ENCODE measurements at regions not wholly inside any gene's neighbourhood (a gene's known extent, or its start where the extent isn't known, plus 50 kb on each side); places are given as distances from the start of the nearest gene placed in this dataset.

DNA sequence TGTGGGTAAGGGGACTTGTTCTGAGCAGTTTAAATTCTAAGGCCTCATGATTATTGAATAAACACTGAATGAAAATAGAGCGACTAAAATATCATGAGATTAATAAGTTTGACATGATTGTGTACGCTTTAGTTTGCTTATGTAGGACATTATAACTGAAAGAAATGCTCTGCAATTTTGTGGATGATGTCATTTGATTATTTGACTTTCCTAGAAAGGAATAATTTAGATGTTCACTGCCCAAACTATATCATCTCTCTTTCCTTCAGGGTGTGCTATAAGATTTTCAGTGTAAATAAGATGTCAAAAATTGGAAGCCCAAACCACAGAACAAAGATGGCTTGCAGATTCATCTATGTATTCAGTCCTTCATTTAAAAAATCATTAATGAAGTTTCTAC lies 115.7 kb upstream of the MTAP start:
- ATAC-seq (ENCODE audit: low read depth in 2 of 2) = no peak
- Mint-ChIP-seq H3K4me3 (no peak overlapping the region), H3K27me3 (peaks cover 3 to 5% (median 3%) of the 10 kb centered on the region in 3 donors), H3K36me3 (no peaks in the 10 kb centered on the region), H3K4me1 (no peaks in the 10 kb centered on the region), H3K27ac (no peak overlapping the region), H3K9me3 (no peaks in the 10 kb centered on the region)
- no peak for DNase-seq

- Mint-ChIP-seq H3K4me1 (no peaks in the 10 kb centered on the region), H3K27ac (no peak overlapping the region), H3K4me3 (no peak overlapping the region), H3K36me3 (no peaks in the 10 kb centered on the region), H3K27me3 (peaks cover 8 to 11% (median 9%) of the 10 kb centered on the region in 3 donors), H3K9me3 (no peaks in the 10 kb centered on the region)
- DNase-seq (no peak), ATAC-seq (ENCODE audit: low read depth in 2 of 2) (no peak)
Observed at GRCh38 chr9:21687351-21687750, 115.1 kb upstream of the MTAP start.

- Mint-ChIP-seq H3K27ac (no peak overlapping the region), H3K27me3 (peaks cover 12 to 14% (median 12%) of the 10 kb centered on the region in 3 donors), H3K4me3 (no peak overlapping the region), H3K36me3 (no peaks in the 10 kb centered on the region), H3K9me3 (no peaks in the 10 kb centered on the region), H3K4me1 (no peaks in the 10 kb centered on the region)
- DNase-seq (no peak), ATAC-seq (ENCODE audit: low read depth in 2 of 2) (no peak)
Observed at GRCh38 chr9:21688108-21689102, 114.0 kb upstream of the MTAP start.

GRCh38 chr9:21689854-21690253 lies 112.6 kb upstream of the MTAP start:
- H3K27ac Mint-ChIP-seq = no peak overlapping the region
- DNase-seq (no peak), ATAC-seq (ENCODE audit: low read depth in 2 of 2) (no peak)
- H3K9me3 Mint-ChIP-seq = no peaks in the 10 kb centered on the region
- no peaks in the 10 kb centered on the region for H3K36me3 Mint-ChIP-seq
- no peak overlapping the region for H3K4me3 Mint-ChIP-seq
- H3K27me3 Mint-ChIP-seq = peaks cover 12 to 14% (median 12%) of the 10 kb centered on the region in 3 donors
- H3K4me1 Mint-ChIP-seq = no peaks in the 10 kb centered on the region

GRCh38 chr9:21690561-21690960 lies 111.9 kb upstream of the MTAP start:
- peaks cover 12 to 14% (median 12%) of the 10 kb centered on the region in 3 donors for H3K27me3 Mint-ChIP-seq
- peaks cover 0 to 5% (median 0%) of the 10 kb centered on the region in 7 donors for H3K9me3 Mint-ChIP-seq
- no peaks in the 10 kb centered on the region for H3K36me3 Mint-ChIP-seq
- no peak overlapping the region for H3K27ac Mint-ChIP-seq
- DNase-seq (no peak), ATAC-seq (ENCODE audit: low read depth in 2 of 2) (no peak)
- H3K4me3 Mint-ChIP-seq = no peak overlapping the region
- no peaks in the 10 kb centered on the region for H3K4me1 Mint-ChIP-seq

DNA sequence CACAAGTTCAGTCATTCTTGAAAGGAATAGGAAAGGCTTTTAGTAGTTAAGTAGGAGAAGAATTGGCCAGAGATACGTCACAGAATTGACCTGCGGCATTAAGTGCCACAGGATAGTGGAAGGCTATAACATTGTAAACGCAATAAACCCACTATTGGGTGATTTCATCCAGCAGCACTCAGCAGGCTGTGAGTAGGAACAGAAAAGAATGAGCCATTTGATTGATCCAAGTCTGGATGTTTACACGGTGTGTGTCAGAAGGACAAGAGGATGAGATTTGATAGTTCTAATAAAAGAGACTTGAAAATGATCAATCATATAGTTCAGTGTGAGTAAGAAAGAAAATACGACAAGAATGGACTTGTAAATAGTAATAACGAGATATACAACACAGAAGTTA lies 110.0 kb upstream of the MTAP start:
- H3K4me1 Mint-ChIP-seq = no peaks in the 10 kb centered on the region
- H3K27me3 Mint-ChIP-seq = peaks cover 9 to 14% (median 12%) of the 10 kb centered on the region in 3 donors
- H3K27ac Mint-ChIP-seq = no peak overlapping the region
- peaks cover 0 to 8% (median 1%) of the 10 kb centered on the region in 7 donors for H3K9me3 Mint-ChIP-seq
- ATAC-seq (ENCODE audit: low read depth in 2 of 2) = no peak
- no peak for DNase-seq
- no peaks in the 10 kb centered on the region for H3K36me3 Mint-ChIP-seq
- H3K4me3 Mint-ChIP-seq = no peak overlapping the region

GRCh38 chr9:21694424-21694823 lies 108.0 kb upstream of the MTAP start:
- peaks cover 9 to 19% (median 12%) of the 10 kb centered on the region in 3 donors for H3K27me3 Mint-ChIP-seq
- H3K4me1 Mint-ChIP-seq = no peaks in the 10 kb centered on the region
- peaks cover 0 to 8% (median 1%) of the 10 kb centered on the region in 7 donors for H3K9me3 Mint-ChIP-seq
- DNase-seq (no peak), ATAC-seq (ENCODE audit: low read depth in 2 of 2) (no peak)
- no peaks in the 10 kb centered on the region for H3K36me3 Mint-ChIP-seq
- H3K4me3 Mint-ChIP-seq = no peak overlapping the region
- H3K27ac Mint-ChIP-seq = no peak overlapping the region

DNA sequence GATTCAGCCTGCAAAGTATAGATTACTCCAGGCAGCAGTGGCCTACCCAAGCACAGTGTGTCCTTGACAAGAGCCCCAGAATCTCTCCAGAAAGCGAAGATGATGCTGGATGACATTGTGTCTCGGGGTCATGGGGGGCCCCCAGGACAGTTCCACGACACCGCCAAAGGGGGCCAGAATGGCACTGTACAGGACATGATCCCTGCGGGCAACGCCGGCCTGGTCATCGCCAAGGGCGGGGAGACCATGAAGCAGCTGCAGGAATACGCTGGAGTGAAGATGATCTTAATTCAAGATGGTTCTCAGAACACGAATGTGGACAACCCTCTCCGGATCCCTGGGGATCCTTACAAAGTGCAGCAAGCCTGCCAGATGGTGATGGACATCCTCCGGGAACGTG lies 107.0 kb upstream of the MTAP start:
- Mint-ChIP-seq H3K36me3 (no peaks in the 10 kb centered on the region), H3K27me3 (peaks cover 9 to 19% (median 12%) of the 10 kb centered on the region in 3 donors), H3K4me3 (no peak overlapping the region), H3K9me3 (peaks cover 0 to 8% (median 1%) of the 10 kb centered on the region in 7 donors), H3K4me1 (no peaks in the 10 kb centered on the region), H3K27ac (no peak overlapping the region)
- DNase-seq = no peak
- no peak for ATAC-seq (ENCODE audit: low read depth in 2 of 2)

- Mint-ChIP-seq H3K27me3 (peaks cover 9 to 19% (median 12%) of the 10 kb centered on the region in 3 donors), H3K4me3 (no peak overlapping the region), H3K36me3 (no peaks in the 10 kb centered on the region), H3K4me1 (no peaks in the 10 kb centered on the region), H3K27ac (no peak overlapping the region), H3K9me3 (peaks cover 0 to 8% (median 1%) of the 10 kb centered on the region in 7 donors)
- ATAC-seq (ENCODE audit: low read depth in 2 of 2) (no peak), DNase-seq (no peak)
Observed at GRCh38 chr9:21695874-21696341, 106.5 kb upstream of the MTAP start.

DNA sequence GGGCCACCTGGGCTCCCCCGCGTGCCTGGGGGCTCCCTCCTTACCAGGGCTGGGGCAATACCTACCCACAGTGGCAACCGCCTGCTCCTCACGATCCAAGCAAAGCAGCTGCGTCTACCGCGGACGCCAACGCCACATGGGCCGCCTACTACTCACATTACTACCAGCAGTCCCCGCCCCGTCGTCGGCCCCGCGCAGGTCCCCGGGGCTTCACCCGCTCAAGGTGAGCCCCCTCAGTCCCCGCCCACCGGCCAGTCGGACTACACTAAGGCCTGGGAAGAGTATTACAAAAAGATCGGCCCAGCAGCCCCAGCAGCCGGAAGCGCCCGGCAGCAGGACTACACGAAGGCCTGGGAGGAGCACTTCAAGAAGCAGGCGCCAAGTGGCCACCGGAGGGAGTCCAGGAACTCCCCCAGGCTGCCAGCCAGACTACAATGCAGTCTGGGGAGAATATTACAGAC lies 106.0 kb upstream of the MTAP start:
- ATAC-seq (ENCODE audit: low read depth in 2 of 2) = no peak
- Mint-ChIP-seq H3K9me3 (peaks cover 0 to 8% (median 1%) of the 10 kb centered on the region in 7 donors), H3K27ac (no peak overlapping the region), H3K36me3 (no peaks in the 10 kb centered on the region), H3K27me3 (peaks cover 9 to 17% (median 12%) of the 10 kb centered on the region in 3 donors), H3K4me3 (no peak overlapping the region), H3K4me1 (no peaks in the 10 kb centered on the region)
- no peak for DNase-seq

DNA sequence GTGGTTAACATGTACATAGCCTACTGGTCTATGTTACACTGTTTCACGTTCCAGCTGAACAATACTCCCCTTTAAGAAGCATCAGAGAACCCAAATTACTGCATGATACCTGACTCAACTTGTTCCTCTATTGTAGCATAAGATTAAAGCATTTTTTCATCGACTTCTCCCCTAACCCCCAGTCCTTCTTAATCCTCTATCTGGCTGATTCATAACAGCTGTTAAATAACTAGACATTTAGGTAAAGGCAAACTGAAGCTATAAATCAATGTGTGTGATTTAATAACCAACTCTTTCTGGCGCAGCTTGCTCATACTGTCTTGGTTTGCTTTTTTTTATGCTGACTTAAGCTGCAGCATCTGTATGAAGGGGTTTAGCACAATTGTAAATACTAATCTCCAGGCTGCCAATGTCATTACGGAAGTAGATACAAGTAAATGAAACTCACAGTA lies 94.2 kb upstream of the MTAP start:
- Mint-ChIP-seq H3K36me3 (no peaks in the 10 kb centered on the region), H3K4me3 (no peak overlapping the region), H3K27ac (no peak overlapping the region), H3K9me3 (peaks cover 0 to 3% (median 0%) of the 10 kb centered on the region in 7 donors), H3K4me1 (no peaks in the 10 kb centered on the region), H3K27me3 (peaks cover 17 to 41% (median 25%) of the 10 kb centered on the region in 3 donors)
- DNase-seq = no peak
- ATAC-seq (ENCODE audit: low read depth in 2 of 2) = no peak

GRCh38 chr9:21708856-21709255 lies 93.6 kb upstream of the MTAP start:
- peaks cover 17 to 41% (median 25%) of the 10 kb centered on the region in 3 donors for H3K27me3 Mint-ChIP-seq
- peak overlapping the region in 1 of 6 donors; percentile 62 for H3K27ac Mint-ChIP-seq
- H3K4me1 Mint-ChIP-seq = no peaks in the 10 kb centered on the region
- H3K36me3 Mint-ChIP-seq = no peaks in the 10 kb centered on the region
- ATAC-seq (ENCODE audit: low read depth in 2 of 2) (no peak), DNase-seq (no peak)
- no peak overlapping the region for H3K4me3 Mint-ChIP-seq
- peaks cover 0 to 3% (median 0%) of the 10 kb centered on the region in 7 donors for H3K9me3 Mint-ChIP-seq

DNA sequence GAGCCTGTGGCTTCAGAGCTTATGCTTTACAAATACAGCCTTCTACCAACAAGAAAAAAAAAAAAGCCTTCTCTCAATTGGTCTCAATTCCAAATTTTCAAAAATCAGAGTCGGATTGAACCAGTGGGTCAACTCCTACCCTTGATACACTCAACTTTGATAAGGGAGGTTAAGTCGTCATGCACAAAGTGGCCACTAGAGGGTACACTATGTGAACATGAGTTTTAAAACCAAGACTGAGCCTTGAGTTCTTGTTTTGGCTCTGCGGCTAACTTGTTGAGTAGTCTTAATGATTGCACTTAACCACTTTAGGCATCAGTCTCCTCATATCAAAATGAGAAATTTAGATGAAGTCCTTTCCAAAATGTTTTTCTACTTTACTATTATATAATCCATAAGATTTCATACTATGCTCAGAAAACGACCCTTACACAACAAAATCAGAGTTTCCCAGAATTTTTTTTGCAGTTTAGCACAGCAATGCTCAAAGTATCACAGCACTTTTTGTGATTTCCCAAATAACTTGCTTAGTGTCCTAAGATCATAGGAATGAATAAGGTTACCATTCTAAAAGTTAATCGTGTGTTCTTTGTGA lies 92.9 kb upstream of the MTAP start:
- ATAC-seq (ENCODE audit: low read depth in 2 of 2) (peak; percentile 32 to 41), DNase-seq (peak; percentile 25)
- H3K27ac Mint-ChIP-seq = peak overlapping the region in 1 of 6 donors; percentile 62
- H3K27me3 Mint-ChIP-seq = peaks cover 17 to 41% (median 25%) of the 10 kb centered on the region in 3 donors
- H3K4me1 Mint-ChIP-seq = no peaks in the 10 kb centered on the region
- H3K4me3 Mint-ChIP-seq = no peak overlapping the region
- H3K9me3 Mint-ChIP-seq = peaks cover 0 to 2% (median 0%) of the 10 kb centered on the region in 7 donors
- no peaks in the 10 kb centered on the region for H3K36me3 Mint-ChIP-seq

Data from naive B cell (primary cell).